ENCODE measurements at regions not wholly inside any gene's neighbourhood (a gene's known extent, or its start where the extent isn't known, plus 50 kb on each side); places are given as distances from the start of the nearest gene placed in this dataset.

DNA sequence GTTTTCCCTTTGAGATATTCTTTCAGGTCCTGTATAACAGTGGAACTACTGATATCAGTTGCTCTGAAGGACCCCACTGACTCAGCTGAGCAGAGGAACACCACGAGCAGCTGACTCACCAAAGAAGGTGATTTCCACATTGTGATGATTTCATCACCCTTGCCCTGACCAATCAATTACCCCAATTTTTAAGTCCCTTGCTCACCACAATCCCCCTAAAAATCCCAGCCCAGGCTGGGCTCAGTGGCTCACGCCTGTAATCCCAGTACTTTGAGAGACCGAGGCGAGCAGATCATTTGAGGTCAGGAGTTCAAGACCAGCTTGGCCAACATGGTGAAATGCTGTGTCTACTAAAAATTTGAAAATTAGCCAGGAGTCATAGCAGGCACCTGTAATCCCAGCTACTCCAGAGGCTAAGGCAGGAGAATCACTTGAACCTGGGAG is 125.3 kb upstream of the ABCA1 start:
- in situ Hi-C loops (cut with HindIII; ENCODE audit: low sequenced_read_pairs): no loop called here
- H3K4me3 ChIP-seq (ENCODE audit: low read depth, low read length): no peak overlapping the region
- TF ChIP-seq, protein P1, sequence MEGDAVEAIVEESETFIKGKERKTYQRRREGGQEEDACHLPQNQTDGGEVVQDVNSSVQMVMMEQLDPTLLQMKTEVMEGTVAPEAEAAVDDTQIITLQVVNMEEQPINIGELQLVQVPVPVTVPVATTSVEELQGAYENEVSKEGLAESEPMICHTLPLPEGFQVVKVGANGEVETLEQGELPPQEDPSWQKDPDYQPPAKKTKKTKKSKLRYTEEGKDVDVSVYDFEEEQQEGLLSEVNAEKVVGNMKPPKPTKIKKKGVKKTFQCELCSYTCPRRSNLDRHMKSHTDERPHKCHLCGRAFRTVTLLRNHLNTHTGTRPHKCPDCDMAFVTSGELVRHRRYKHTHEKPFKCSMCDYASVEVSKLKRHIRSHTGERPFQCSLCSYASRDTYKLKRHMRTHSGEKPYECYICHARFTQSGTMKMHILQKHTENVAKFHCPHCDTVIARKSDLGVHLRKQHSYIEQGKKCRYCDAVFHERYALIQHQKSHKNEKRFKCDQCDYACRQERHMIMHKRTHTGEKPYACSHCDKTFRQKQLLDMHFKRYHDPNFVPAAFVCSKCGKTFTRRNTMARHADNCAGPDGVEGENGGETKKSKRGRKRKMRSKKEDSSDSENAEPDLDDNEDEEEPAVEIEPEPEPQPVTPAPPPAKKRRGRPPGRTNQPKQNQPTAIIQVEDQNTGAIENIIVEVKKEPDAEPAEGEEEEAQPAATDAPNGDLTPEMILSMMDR (IDR thresholded peaks at IDR 0.05; ENCODE audit: low read depth, low read length): no peak
- DNase-seq (ENCODE audit: low read depth, low spot score): peak; percentile 76

DNA sequence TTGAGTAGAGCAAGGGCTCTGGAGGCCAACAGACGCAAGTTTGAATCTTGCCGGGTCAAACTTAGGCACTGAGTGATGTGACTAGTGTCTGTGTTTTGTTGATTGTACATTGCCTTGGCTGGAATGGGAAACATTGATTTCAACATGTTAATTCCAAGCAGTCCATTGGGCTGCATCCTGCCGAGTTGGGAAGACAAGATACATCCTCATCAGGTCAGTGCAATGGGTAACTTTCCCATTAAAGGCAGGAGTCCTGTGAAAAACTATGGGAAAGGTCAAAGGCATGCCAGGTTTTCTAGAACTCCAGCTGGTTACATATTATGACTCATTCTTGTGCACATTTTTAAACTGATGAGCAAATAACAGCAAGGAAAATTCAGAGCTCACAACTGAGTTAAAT is 126.5 kb upstream of the ABCA1 start:
- peak; percentile 87 for DNase-seq (ENCODE audit: low read depth, low spot score)
- in situ Hi-C loops (cut with HindIII; ENCODE audit: low sequenced_read_pairs): no loop called here
- no peak overlapping the region for H3K4me3 ChIP-seq (ENCODE audit: low read depth, low read length)
- TF ChIP-seq, protein P1 (IDR thresholded peaks at IDR 0.05; ENCODE audit: low read depth, low read length): no peak

DNA sequence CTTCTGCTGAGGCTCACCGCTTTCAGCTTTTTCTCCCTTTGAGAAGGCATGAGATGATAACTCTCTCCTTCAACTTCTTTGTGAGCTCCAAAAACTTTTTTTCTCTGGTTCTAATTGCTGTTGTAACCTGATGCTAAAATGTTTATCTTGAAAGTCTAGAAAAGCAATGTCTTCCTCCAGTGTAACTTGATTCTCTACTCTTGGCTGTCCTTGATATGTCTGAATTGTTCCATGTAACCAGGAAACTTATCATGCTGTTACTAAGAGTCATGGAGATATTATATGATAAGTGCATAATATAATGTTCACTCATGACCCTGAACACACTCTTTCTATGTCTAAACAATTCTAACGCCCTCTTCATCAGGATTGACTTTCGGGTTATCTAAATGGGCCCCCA is 128.0 kb upstream of the ABCA1 start:
- H3K4me3 ChIP-seq (ENCODE audit: low read depth, low read length): no peak overlapping the region
- peak; percentile 62 for DNase-seq (ENCODE audit: low read depth, low spot score)
- in situ Hi-C loops (cut with HindIII; ENCODE audit: low sequenced_read_pairs): no loop called here
- TF ChIP-seq, protein P1 (IDR thresholded peaks at IDR 0.05; ENCODE audit: low read depth, low read length): no peak

DNA sequence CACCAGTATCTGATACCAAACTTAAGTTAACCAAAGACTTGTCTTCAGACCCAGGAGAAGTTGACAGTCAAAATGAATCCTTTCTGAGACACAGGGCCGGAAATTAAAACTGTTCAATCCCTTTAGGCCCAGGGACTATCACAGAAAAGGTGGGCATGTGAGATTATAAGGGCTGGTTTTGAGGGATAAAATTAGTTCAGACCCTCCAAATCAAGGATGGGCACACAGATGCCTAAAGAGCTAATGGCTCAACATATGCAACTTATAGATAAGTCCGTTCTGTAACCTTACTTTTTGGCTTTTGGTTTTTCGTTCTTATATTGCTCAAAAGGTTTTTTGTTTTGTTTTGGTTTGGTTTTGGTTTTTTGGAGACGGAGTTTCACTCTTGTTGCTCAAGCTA is 129.6 kb upstream of the ABCA1 start:
- in situ Hi-C loops (cut with HindIII; ENCODE audit: low sequenced_read_pairs): no loop called here
- TF ChIP-seq, protein P1 (IDR thresholded peaks at IDR 0.05; ENCODE audit: low read depth, low read length): no peak
- H3K4me3 ChIP-seq (ENCODE audit: low read depth, low read length): no peak overlapping the region
- DNase-seq (ENCODE audit: low read depth, low spot score): no peak

DNA sequence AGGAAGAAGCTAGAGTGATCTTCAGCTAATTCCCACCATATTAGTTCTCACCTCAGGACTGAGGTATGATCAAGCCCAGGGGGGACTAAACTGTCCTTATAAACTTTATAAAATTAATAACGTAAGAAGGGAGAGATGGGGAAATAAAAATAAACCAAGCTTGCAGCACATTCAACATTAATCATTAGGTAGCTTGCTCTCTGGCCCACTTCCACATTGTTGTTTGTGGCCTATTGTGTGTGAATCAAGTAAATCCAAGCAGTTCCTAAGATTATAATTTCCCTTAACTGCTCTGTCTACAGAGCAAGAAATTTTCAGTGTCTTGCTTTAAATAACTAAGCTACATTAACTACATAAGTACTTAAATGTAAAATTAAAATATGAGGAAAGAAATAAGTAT is 131.3 kb upstream of the ABCA1 start:
- in situ Hi-C loops (cut with HindIII; ENCODE audit: low sequenced_read_pairs): no loop called here
- TF ChIP-seq, protein P1 (IDR thresholded peaks at IDR 0.05; ENCODE audit: low read depth, low read length): no peak
- H3K4me3 ChIP-seq (ENCODE audit: low read depth, low read length): no peak overlapping the region
- no peak for DNase-seq (ENCODE audit: low read depth, low spot score)

DNA sequence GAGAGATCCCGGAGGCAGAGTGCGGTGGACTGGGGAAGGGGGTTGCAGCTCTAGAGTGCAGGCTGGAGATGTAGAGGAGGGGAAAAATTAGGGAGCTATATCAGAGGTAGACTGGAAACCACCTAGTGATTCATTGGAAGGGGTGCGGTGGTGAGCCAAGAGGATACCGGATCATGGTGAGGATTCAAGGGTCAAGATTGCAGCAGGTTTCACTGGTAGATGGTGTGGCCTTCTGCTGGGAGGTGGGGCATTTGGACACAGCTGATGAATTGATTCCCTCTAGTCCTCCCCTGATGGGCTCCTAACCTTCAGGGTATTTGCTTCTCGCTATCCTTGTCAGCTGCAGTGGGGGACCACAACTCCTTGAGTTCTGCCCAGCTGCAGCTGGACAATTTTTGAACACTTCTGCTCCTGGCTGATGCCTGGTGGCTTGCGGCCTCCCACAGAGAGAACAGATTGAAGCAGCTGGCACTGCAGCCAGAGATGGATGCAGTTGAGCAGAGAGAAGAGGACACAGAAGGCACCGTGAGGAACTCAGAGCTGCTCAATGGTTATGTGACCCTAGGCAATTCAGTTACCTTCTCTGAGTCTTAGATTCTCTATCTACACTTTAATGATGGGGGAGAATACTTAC is 134.4 kb upstream of the ABCA1 start:
- in situ Hi-C loops (cut with HindIII; ENCODE audit: low sequenced_read_pairs): no loop called here
- TF ChIP-seq, protein P1 (IDR thresholded peaks at IDR 0.05; ENCODE audit: low read depth, low read length): no peak
- DNase-seq (ENCODE audit: low read depth, low spot score): no peak
- H3K4me3 ChIP-seq (ENCODE audit: low read depth, low read length): no peak overlapping the region

All from astrocyte of the spinal cord (primary cell).